ENCODE measurements at regions not wholly inside any gene's neighbourhood (a gene's known extent, or its start where the extent isn't known, plus 50 kb on each side); places are given as distances from the start of the nearest gene placed in this dataset.

DNA sequence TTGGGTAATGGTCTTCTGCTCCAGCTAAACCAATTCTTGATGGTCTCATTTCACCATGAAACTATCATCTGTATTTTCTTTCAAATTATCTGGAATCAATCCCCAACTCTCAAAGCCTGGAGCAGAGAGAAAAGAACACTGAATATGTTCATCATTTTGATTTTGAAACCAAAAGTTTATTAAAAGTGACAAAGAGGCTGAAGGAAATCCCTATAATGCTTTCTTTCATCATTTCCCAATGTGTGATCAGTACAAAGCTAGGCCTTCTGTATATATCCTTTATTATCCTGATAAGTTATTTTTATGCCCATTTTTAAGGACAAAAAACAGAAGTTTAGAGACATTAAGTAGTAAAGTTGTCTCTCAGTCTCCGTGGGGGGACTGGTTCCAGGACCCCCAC, 50.1 kb upstream of the MBNL1 start:
- DNase-seq (ENCODE audit: low read depth in 2 of 2) = no peak
